A204.1 (cell line): ENCODE measurements at regions not wholly inside any gene's neighbourhood (a gene's known extent, or its start where the extent isn't known, plus 50 kb on each side); places are given as distances from the start of the nearest gene placed in this dataset.
"Not testable (repeated sequence)": the region's sequence is repeated elsewhere in the genome, so short reads cannot be mapped to it uniquely, and the experiment has no call there.

Experiments
- FAIRE-seq: peaks from 2 replicates; lab custom pipeline; 2012; peaks lifted over from hg19 to GRCh38; lab: Jason Lieb, UNC

DNA sequence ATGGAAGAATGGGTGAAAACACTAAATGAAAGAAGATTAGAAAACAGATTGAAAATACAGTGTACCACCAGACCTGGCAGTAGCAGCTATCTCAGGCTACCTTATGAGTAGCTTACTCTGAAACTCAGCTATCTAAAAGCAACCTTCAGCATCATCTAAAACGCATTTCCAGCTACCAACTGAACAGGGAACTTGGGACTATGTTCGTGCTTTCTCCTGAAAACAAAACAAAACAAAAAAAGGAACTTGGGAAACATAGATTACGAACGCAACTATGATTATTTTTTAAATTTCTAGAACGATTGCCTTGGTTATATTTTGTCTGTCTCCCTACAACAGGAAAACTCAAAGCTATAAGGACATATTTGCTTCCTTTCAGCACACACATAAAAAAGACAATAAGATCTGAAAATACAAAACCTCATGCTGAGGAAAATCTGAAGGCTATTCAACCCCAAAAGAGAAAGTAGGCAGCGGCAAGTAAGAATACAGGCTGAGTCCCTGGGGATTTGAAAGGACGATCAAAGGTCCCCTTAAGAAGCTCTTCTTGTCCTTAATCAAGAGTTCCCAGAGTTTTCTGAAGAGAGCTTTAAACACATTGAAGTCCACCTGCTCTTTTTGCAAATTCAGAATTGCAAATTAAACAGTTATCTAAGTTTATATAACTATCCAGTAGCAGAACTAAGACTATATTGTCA is 53.4 kb downstream of the OR2K2 start:
- FAIRE-seq, result no peak

- no peak for FAIRE-seq
Observed at GRCh38 chr9:111274737-111275136, 55.3 kb downstream of the OR2K2 start.

GRCh38 chr9:111272581-111272980 is 57.4 kb downstream of the OR2K2 start:
- no peak for FAIRE-seq

- no peak for FAIRE-seq
Observed at GRCh38 chr9:111271481-111272080, 58.4 kb downstream of the OR2K2 start.

GRCh38 chr9:111271047-111271446 is 59.0 kb downstream of the OR2K2 start:
- FAIRE-seq, result no peak

- not testable (repeated sequence) for FAIRE-seq
Observed at GRCh38 chr9:111266024-111266423, 64.0 kb downstream of the OR2K2 start.

DNA sequence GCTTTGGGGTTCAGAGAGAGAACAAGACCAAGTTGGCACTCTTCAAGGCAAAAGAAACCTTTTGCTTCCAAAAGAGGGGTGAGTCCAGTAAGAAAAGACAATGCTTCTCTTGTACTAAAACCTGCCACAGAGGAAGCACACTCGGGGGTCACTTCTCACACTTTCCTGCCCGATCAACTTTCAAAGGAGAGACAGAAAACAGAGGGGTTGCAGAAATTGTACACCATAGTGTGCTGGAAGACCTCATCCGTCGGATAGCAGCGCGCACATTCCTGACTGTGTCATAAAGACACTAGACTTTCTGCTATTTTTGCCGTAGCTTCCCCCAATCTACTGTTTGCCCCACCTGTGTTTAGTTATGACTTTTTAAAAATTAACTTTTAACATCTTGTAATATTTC is 66.9 kb downstream of the OR2K2 start:
- FAIRE-seq, result no peak

GRCh38 chr9:111258875-111259271 is 71.2 kb downstream of the OR2K2 start:
- no peak for FAIRE-seq

- FAIRE-seq, result no peak
Observed at GRCh38 chr9:111258209-111258874, 71.7 kb downstream of the OR2K2 start.

DNA sequence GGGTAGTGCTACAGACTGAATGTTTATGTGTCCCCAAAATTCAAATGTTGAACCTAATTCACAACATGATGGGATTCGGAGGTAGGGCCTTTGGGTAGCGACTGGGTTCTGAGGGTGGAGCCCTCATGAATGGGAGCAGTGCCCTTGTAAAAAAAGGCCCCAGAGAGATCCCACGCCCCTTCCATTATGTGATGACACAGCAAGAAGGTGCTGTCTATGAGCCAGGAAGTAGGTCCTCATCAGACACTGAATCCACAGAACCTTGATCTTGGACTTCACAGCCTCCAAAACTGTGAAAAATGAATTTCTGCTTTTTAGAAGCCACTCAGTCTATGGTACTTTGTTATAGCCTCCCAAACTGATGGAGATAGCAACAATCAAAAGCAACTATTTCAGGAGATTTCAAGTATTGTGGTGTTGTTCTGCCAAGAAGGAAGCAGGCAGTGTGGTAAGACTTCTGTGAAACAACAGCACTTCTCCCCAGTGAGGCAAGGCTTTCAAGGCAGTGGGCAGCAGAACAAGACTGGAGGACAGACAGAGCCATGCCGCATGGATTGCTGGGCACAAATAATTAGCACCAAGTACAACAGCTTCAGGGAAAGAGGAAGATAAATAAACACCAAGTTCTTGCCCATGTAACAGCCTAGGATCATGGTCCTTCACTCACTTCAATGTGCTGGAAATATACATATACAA is 76.1 kb downstream of the OR2K2 start:
- no peak for FAIRE-seq

DNA sequence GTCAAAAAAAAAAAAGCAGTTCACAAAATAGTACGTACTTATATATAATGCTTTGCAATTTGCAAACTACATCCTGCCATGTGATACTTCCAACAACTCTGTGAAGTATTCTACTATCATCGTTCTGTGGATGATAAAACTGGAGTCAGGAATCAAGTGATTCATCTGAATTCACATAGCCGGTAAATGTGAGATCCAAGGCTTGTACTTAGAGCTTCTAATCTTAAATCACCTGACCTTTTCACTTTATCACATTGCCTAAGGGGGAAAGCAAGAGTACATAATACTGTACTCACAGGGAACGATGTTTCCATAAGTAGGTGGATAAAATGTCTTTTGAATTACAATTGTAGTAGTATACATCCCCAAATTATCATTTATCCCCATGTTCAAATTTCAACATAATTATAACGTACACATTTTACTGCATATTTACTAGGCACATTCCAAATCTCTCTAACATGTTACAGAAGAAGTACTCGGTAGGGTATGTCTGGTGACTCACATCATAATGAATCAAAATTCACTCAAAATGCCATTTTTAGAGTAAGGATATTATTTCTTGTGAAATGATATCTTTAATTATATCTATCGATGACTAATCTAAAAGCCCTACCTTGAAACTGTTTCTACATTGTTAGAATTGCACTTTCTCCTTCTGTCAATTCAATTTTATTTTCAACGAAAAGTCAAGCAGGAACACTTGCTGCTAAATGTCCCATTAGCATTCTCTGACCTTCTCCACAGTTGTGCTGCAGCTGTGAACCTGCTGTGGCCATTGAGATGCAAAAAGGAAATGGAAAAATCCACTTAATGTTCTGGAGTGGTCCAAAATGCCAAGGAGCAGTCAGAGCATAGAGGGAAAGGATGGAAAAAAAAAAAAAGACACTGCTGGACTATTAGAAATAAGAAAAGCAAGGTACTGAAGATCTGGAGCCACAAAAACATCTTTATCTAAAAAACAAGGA is 78.9 kb downstream of the OR2K2 start:
- no peak for FAIRE-seq

DNA sequence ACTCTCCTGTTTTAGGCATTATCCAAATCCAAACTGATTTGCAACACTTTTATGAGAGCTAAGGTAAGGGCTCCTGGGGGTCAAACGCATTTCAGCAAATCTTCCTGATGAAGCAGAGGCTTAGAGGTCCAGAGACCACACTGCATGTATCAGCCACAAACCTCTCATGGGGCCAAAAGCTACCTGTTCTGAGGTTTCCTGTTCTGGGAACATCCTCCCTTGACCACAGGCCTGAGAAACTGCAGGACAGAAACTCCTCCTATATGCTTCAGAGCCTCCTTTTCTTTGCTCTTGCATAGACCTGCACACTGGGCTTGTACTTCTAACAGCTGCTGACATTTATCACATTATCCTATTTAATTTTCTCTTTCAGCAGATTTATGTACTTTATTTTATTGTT is 92.6 kb downstream of the OR2K2 start:
- FAIRE-seq, result no peak

- FAIRE-seq, result no peak
Observed at GRCh38 chr9:111236332-111236731, 93.7 kb downstream of the OR2K2 start.

GRCh38 chr9:111233963-111234362 is 96.1 kb downstream of the OR2K2 start:
- FAIRE-seq, result no peak

GRCh38 chr9:111232997-111233790 is 96.8 kb downstream of the OR2K2 start:
- no peak for FAIRE-seq

DNA sequence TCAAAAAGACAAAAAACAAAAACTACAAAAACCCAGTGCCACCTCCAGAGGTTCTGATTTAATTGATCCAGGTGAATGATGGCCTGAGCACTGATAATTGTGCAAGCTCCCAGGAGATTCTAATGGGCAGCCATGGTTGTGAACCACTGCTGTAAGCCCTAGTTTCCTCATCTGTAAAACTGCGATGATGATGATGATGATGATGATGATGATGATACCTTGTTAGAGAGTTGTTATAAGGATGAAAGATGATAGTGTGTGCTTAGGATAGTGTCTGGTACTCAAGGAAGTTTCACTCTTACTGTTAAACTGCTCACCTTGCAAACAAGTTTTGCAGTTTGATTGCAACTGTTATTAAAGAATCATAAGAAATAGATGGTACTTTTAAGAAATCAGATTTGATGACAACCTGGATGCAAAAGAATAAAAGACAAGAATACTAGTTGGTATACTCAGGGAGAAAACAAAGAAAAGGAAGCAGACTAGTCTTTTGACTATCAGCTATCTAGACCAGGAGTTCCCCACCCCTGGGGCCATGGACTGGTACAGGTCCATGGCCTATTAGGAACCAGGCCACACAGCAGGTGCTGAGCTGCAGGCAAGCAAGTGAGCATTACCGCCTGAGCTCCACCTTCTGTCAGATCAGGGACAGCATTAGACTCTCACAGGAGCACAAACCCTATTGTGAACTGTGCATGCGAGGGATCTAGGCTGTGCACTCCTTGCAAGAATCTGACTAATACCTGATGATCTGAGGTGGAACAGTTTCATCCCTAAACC is 98.0 kb downstream of the OR2K2 start:
- FAIRE-seq, result no peak

GRCh38 chr9:111222757-111223156 is 107.3 kb downstream of the OR2K2 start:
- no peak for FAIRE-seq

GRCh38 chr9:111212874-111213273 is 117.2 kb downstream of the OR2K2 start:
- FAIRE-seq, result no peak

DNA sequence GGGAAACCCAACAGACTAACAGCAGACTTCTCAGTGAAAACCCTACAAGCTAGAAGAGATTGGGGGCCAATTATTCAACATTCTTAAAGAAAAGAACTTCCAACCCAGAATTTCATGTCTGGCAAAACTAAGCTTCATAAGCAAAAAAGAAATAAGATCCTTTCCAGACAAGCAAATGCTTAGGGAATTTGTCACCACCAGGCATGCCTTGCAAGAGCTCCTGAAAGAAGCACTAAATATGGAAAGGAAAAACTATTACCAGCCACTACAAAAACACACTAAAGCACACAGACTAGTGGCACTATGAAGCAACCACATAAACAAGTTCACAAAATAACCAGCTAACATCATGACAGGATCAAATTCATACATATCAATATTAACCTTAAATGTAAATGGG is 131.1 kb downstream of the OR2K2 start:
- no peak for FAIRE-seq

- FAIRE-seq, result no peak
Observed at GRCh38 chr9:111197256-111197655, 132.8 kb downstream of the OR2K2 start.
